Right lobe of liver (tissue), 4 donors: ENCODE measurements at regions not wholly inside any gene's neighbourhood (a gene's known extent, or its start where the extent isn't known, plus 50 kb on each side); places are given as distances from the start of the nearest gene placed in this dataset.

Experiments used
- POLR2A ChIP-seq: fragments of 450-650 bp; IDR thresholded peaks from one replicate; pipeline ENCODE4 v1.6.1; 2017; ENCODE audit warnings: antibody characterized with exemption, mild to moderate bottlenecking
- TF ChIP-seq, protein P1 (sequence below), 4 donors: fragments of 200-600 bp in 3 of 4; fragments of 450-650 bp in 1 of 4; IDR thresholded peaks; one replicate each; pipeline versions ENCODE4 v1.5.1 to v1.8.0; 2016 to 2022; ENCODE audit warnings: antibody characterized with exemption in 4 of 4, mild to moderate bottlenecking in 2 of 4
- donor health status: DM: no; HTN: no; CAD: no.
- donor health status: DM: no; HTN: no; CAD: no.
- donor health status: DM: no; HTN: yes; CAD: no.

DNA sequence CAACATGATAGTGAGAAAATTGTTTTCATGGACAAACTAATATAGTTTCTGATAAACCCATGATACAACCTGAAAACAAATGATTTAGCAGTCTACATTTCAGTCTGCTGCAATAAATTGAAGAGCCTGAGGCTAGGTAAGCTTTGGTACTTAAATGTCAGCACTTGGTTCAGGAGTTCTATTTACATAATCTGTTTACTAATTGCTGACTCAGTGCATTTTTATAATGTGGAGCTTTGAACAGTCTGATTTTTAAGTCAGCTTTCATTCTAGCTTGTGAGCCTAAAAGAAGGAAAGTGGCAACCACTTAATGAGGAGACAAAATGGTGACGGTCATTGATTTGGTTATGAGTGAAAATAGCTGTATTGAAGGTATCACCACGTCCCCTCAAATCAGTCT is 488.6 kb downstream of the CPS1 start:
- TF ChIP-seq, protein P1, sequence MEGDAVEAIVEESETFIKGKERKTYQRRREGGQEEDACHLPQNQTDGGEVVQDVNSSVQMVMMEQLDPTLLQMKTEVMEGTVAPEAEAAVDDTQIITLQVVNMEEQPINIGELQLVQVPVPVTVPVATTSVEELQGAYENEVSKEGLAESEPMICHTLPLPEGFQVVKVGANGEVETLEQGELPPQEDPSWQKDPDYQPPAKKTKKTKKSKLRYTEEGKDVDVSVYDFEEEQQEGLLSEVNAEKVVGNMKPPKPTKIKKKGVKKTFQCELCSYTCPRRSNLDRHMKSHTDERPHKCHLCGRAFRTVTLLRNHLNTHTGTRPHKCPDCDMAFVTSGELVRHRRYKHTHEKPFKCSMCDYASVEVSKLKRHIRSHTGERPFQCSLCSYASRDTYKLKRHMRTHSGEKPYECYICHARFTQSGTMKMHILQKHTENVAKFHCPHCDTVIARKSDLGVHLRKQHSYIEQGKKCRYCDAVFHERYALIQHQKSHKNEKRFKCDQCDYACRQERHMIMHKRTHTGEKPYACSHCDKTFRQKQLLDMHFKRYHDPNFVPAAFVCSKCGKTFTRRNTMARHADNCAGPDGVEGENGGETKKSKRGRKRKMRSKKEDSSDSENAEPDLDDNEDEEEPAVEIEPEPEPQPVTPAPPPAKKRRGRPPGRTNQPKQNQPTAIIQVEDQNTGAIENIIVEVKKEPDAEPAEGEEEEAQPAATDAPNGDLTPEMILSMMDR (IDR thresholded peaks at IDR 0.05): no peak
- no peak for TF ChIP-seq POLR2A
